ENCODE measurements at regions not wholly inside any gene's neighbourhood (a gene's known extent, or its start where the extent isn't known, plus 50 kb on each side); places are given as distances from the start of the nearest gene placed in this dataset.

GRCh38 chr10:71072823-71073210 lies 139.6 kb upstream of the UNC5B start:
- DNase-seq, result no peak

DNA sequence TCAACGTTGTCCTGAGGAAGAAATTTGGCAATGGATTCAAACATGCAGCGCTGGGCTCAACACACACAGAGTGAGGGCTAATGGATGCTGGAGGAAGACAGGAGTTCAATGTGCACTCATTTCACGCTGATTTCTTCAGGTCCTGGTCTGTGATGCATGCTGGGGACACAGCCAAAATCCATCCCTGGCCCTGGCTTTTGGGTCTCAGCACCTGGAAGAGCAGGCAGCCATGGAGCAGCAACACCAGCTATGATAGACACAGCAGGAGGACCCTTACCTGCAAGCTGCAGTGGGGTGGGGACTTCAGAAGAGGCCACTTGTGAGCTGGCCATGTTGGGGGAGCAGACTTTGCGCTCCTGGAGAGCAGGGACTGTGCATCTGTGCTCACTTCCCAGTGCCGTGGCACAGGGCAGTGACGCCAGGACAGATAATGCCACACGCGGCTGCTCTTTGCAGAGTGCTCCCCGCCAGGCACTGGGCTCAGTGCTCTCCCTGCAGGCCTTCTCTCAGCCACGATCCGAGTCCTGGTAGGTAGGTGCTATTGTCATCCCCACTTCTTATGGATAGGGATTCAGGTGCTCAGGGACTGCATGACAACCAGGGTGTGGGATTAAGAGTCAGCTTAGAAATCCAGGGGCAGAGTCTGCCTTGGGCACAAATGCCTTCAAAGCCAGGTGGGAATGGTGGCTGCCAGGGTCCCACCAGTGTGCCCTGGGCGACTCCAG lies 138.8 kb upstream of the UNC5B start:
- DNase-seq, result no peak

- DNase-seq, result no peak
Observed at GRCh38 chr10:71074176-71074755, 138.1 kb upstream of the UNC5B start.

GRCh38 chr10:71075086-71075758 lies 137.1 kb upstream of the UNC5B start:
- DNase-seq, result no peak

- DNase-seq, result no peak
Observed at GRCh38 chr10:71075759-71076472, 136.5 kb upstream of the UNC5B start.

- no peak for DNase-seq
Observed at GRCh38 chr10:71076473-71077142, 135.8 kb upstream of the UNC5B start.

GRCh38 chr10:71077143-71077581 lies 135.2 kb upstream of the UNC5B start:
- DNase-seq, result no peak

GRCh38 chr10:71077796-71078453 lies 134.4 kb upstream of the UNC5B start:
- no peak for DNase-seq

DNA sequence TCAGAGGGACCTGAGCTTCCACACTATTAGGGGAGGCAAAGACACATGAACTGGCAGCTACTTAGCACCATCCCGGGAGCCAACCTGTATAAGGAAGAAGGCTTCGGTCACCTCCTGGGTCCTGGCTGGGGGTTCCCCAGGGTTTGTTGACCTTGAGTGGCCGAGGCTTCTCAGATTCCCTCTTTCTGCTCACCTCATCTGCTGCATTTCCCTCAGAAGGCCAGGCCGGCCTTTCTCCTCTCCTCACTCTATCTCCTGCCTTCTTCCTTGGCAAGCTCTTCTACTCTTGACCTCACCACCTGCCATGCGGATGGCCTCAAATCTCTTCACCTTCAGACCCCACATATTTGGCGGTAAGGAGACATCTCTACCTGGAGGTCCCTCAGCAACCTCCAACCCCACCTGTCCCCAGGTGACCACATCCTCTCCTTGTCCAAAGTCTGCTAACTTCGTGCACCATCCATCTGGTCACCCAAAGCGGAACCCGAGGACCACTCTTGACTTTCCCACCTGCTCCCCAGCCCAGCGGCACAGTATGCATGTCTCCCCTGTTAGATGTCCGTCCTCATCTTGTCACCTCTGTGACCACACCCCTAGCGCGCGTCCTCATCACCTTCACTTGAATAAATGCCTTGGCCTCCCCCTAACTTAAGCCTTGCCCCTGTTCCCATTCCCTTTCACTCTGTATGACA lies 133.8 kb upstream of the UNC5B start:
- no peak for DNase-seq

DNA sequence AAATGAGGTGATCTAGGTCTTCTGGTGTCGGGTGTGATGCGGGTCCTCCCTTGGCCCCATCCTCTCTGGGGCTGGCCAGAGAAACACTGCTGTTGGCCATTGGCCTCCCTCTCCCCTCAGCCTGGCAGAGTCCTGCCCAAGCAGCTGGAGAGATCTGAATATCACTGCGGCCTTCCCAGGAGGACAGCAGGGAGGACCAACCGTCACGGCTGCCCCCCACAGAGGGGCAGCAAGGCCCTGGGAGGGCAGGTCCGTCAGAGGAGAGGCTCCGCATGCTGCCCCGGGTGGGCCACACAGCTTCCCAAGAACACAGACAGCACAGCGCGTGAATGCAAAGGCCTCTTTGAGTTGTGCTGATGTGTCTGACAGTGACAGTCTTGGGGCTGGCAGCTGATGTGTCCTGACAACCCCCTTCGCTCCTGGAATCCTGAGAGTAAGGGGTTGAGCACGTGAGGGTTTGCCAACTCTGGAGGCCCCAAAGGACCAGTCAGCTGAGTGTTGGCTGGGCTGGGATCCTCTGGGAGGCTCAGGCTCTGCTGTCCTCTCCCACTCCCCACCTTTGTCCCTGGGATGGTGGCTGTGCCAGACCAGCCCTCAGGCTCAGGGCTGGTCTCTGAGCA lies 132.5 kb upstream of the UNC5B start:
- DNase-seq, result no peak

DNA sequence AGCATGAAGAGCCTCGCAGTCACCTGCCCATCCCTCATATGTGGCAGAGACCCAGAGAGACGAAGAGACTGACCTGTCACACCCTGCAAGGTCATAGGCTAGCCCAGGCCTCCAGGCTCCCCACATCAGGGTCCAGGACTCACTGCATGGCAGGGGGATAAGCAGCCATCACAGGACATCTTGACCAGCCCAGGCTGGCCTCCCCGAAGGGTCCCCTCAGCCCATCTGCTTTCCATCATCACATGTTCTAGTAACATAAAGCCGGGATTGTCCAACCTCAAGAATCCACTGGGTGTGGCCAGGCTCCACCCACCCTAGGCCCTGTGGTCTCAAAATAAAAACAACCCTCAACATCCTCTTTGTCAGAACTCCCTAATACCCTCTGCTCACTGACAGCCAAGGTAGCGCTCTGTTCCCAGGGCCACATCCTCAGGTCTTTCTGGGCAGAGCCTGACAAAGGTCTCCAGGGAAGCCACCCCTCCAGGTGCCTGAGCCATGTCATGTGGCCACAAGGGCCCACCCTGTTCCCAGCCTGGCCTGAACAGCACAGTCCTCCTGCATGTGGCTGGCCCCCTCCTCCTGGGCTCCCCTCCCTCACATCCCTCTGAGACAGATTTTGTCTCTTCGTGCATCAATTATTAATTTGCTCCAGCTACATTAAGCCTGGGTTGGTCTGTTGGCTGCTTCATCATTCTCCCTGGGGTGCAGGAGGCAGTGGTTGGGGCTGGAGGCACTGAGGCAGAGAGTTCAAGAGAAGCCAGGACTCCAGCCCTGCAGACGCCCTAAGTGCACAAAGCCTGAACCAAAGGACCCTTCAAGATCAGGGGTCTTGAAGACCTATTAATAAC lies 131.8 kb upstream of the UNC5B start:
- no peak for DNase-seq

GRCh38 chr10:71081229-71081560 lies 131.2 kb upstream of the UNC5B start:
- no peak for DNase-seq

- no peak for DNase-seq
Observed at GRCh38 chr10:71081912-71082311, 130.5 kb upstream of the UNC5B start.

GRCh38 chr10:71082960-71083715 lies 129.2 kb upstream of the UNC5B start:
- DNase-seq, result no peak

- no peak for DNase-seq
Observed at GRCh38 chr10:71083716-71083975, 128.7 kb upstream of the UNC5B start.

GRCh38 chr10:71084061-71084817 lies 128.1 kb upstream of the UNC5B start:
- no peak for DNase-seq

DNA sequence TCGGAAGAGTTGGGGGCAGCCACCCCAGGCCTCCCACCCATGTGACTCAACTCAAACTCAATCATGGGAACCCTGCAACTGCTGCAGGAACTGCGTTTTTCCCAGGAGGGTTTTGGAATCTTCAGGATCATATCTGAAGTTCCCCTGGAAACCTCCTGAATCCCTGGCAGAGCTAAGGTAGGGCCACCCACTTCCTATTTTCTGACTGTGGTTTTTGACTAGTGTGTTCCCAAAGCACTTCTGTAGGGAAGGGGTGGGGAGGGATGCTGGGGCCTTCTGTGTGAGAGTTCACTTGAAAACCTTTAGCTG lies 127.6 kb upstream of the UNC5B start:
- DNase-seq, result no peak

GRCh38 chr10:71085689-71086438 lies 126.5 kb upstream of the UNC5B start:
- no peak for DNase-seq
